A673 (cell line): ENCODE measurements at regions not wholly inside any gene's neighbourhood (a gene's known extent, or its start where the extent isn't known, plus 50 kb on each side); places are given as distances from the start of the nearest gene placed in this dataset.

Source experiments
- EZH2 ChIP-seq: fragments of 200-600 bp; sonication (generic); IDR thresholded peaks from 2 replicates; pipeline ENCODE4 v1.6.1; 2017; ENCODE audit warnings: borderline replicate concordance, low read depth, mild to moderate bottlenecking, mixed read lengths, antibody characterized with exemption, low read length; ENCODE audit not compliant: poor library complexity, severe bottlenecking
- TF ChIP-seq, protein P1 (sequence below): fragments of 300-800, 200-600 bp; sonication (generic); conservative IDR thresholded peaks from 2 replicates; pipeline ENCODE4 v1.5.1; 2017; ENCODE audit warnings: low read depth, mild to moderate bottlenecking, antibody characterized with exemption, low read length, moderate library complexity, mixed read lengths

DNA sequence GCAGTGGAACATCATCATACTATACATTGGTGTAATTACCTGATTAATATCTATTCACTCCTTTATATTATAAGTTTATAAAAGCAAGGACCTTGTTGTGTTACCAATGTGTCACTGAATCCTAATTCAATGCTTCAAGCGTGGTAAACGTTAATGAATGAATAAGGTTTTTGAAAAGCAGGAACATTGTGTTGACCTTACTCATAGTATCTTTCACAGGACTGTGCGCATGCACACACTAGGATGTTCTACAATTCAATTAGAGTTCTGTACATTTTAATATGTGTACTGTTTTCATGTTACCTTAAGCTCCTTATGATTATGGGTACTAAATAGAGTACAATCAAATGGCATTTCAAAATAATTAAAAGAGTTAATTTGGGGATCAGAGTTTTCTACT lies 578.5 kb downstream of the BMP2 start:
- TF ChIP-seq, protein P1, sequence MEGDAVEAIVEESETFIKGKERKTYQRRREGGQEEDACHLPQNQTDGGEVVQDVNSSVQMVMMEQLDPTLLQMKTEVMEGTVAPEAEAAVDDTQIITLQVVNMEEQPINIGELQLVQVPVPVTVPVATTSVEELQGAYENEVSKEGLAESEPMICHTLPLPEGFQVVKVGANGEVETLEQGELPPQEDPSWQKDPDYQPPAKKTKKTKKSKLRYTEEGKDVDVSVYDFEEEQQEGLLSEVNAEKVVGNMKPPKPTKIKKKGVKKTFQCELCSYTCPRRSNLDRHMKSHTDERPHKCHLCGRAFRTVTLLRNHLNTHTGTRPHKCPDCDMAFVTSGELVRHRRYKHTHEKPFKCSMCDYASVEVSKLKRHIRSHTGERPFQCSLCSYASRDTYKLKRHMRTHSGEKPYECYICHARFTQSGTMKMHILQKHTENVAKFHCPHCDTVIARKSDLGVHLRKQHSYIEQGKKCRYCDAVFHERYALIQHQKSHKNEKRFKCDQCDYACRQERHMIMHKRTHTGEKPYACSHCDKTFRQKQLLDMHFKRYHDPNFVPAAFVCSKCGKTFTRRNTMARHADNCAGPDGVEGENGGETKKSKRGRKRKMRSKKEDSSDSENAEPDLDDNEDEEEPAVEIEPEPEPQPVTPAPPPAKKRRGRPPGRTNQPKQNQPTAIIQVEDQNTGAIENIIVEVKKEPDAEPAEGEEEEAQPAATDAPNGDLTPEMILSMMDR, result no peak
- no peak for TF ChIP-seq EZH2
